ENCODE measurements at regions not wholly inside any gene's neighbourhood (a gene's known extent, or its start where the extent isn't known, plus 50 kb on each side); places are given as distances from the start of the nearest gene placed in this dataset.
"Not testable (repeated sequence)": the region's sequence is repeated elsewhere in the genome, so short reads cannot be mapped to it uniquely, and the experiment has no call there.

DNA sequence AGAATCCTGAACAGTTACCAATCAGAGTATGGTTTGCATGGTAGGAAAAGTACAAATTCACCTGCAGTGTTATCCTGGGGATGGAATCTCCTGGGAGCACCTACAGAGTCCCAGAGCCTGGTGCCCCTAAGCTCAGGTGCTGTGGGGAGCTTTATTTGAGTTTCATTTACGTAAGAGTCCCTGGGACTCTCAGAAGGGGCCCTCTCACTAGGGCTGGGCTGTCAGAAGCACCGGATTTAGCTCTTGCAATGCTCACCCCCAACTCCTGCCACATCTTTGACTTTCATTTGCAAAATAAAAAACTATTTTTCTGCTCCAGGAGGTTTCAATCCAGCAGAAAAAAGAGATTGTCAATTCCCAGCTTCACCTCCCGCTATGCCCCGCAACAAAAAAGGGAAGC is 569.8 kb upstream of the B3GAT1 start:
- Histone ChIP-seq H3K9ac (ENCODE audit: low read length in 3 of 3) (no peak overlapping the region), H3K4me1 (ENCODE audit: control insufficient read depth in 2 of 3, insufficient read depth in 2 of 3, low read depth in 1 of 3, low read length in 3 of 3) (no peaks in the 10 kb centered on the region), H3K9me3 (ENCODE audit: control insufficient read depth in 2 of 3, insufficient read depth in 1 of 3, low read length in 3 of 3) (no peaks in the 10 kb centered on the region), H3K36me3 (ENCODE audit: control insufficient read depth in 2 of 3, insufficient read depth in 3 of 3, low read length in 3 of 3) (no peaks in the 10 kb centered on the region), H3K27ac (ENCODE audit: low read depth in 2 of 2, low read length in 2 of 2) (no peak overlapping the region), H3K4me3 (ENCODE audit: low read length in 3 of 3) (no peak overlapping the region), H3K27me3 (ENCODE audit: control insufficient read depth, insufficient read depth, low read length) (no peaks in the 10 kb centered on the region)
- no peak for FAIRE-seq
- TF ChIP-seq CTCF (IDR thresholded peaks at IDR 0.05; ENCODE audit: borderline replicate concordance, extremely low read depth, insufficient read depth), result no peak
- intact Hi-C loops (cut with DNase I), result no loop called here
- DNase-seq, result no peak

DNA sequence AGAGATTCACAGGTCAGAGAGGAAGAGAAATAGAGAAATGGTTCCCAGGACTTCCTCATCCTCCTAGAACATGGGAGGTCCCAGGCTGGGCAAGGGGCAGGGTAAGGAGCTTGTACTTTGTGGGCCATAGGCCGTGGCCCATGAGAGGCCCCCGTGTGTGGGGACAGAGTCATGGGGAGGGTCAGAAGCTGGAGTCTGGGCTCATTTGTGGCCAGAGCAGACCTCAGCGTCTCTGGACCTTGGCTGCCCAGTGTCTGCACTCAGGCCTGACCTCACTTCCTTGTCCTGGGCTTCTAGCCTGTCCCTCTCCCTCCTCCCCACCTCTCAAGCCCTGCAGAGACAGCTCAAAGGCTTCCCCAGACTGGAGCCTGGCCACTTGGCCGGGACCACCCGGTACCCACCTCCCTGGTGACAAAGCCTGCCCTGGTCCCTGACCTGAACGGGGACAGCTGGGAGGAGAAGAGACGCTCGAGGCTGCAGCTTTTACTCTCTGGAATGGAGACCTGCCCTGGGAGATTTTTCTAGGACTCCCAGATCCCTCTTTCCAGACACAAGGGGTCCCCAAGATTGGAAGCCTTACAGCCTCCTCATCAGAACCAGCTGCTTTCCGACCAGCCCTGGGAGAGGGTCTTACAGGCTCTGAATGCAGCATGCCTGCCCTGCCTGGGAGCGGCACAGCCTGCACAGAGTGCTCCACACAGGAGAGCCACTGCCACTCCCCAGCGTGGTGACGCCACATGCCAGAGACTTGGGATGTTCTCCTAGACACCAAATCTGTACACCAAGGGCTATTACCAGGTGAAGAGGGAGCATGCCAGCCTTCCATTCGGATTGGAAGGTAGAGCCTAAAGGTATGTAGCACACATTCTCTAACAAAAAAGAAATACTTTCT is 569.0 kb upstream of the B3GAT1 start:
- no peaks in the 10 kb centered on the region for H3K4me1 ChIP-seq (ENCODE audit: control insufficient read depth in 2 of 3, insufficient read depth in 2 of 3, low read depth in 1 of 3, low read length in 3 of 3)
- no peak for TF ChIP-seq CTCF (IDR thresholded peaks at IDR 0.05; ENCODE audit: borderline replicate concordance, extremely low read depth, insufficient read depth)
- no peaks in the 10 kb centered on the region for H3K36me3 ChIP-seq (ENCODE audit: control insufficient read depth in 2 of 3, insufficient read depth in 3 of 3, low read length in 3 of 3)
- no peaks in the 10 kb centered on the region for H3K27me3 ChIP-seq (ENCODE audit: control insufficient read depth, insufficient read depth, low read length)
- DNase-seq (peak in 1 of 5 donors; percentile 31), FAIRE-seq (no peak)
- H3K4me3 ChIP-seq (ENCODE audit: low read length in 3 of 3), result no peak overlapping the region
- H3K27ac ChIP-seq (ENCODE audit: low read depth in 2 of 2, low read length in 2 of 2), result no peak overlapping the region
- H3K9me3 ChIP-seq (ENCODE audit: control insufficient read depth in 2 of 3, insufficient read depth in 1 of 3, low read length in 3 of 3), result no peaks in the 10 kb centered on the region
- no peak overlapping the region for H3K9ac ChIP-seq (ENCODE audit: low read length in 3 of 3)
- intact Hi-C loops (cut with DNase I), result no loop called here

DNA sequence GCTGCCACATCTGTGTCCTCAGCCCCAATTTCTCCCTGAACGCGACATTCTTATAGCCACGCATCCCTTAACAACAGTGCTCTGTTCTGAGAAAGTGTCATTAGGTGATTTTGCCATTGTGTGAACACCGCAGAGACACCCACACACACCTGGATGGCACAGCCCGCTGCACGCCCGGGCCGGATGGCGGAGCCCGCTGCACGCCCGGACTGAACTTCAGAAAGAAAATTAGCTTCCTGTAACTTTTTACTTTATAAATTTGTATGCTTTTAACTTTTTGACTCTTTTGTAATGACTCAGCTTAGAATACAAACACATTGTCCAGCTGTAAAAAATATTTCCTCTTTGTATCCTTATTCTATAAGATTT is 567.0 kb upstream of the B3GAT1 start:
- intact Hi-C loops (cut with DNase I); H3K36me3 ChIP-seq (ENCODE audit: control insufficient read depth in 2 of 3, insufficient read depth in 3 of 3, low read length in 3 of 3); H3K4me3 ChIP-seq (ENCODE audit: low read length in 3 of 3); H3K9me3 ChIP-seq (ENCODE audit: control insufficient read depth in 2 of 3, insufficient read depth in 1 of 3, low read length in 3 of 3); H3K4me1 ChIP-seq (ENCODE audit: control insufficient read depth in 2 of 3, insufficient read depth in 2 of 3, low read depth in 1 of 3, low read length in 3 of 3); FAIRE-seq; H3K9ac ChIP-seq (ENCODE audit: low read length in 3 of 3); H3K27ac ChIP-seq (ENCODE audit: low read depth in 2 of 2, low read length in 2 of 2); H3K27me3 ChIP-seq (ENCODE audit: control insufficient read depth, insufficient read depth, low read length); DNase-seq: not testable (repeated sequence)

DNA sequence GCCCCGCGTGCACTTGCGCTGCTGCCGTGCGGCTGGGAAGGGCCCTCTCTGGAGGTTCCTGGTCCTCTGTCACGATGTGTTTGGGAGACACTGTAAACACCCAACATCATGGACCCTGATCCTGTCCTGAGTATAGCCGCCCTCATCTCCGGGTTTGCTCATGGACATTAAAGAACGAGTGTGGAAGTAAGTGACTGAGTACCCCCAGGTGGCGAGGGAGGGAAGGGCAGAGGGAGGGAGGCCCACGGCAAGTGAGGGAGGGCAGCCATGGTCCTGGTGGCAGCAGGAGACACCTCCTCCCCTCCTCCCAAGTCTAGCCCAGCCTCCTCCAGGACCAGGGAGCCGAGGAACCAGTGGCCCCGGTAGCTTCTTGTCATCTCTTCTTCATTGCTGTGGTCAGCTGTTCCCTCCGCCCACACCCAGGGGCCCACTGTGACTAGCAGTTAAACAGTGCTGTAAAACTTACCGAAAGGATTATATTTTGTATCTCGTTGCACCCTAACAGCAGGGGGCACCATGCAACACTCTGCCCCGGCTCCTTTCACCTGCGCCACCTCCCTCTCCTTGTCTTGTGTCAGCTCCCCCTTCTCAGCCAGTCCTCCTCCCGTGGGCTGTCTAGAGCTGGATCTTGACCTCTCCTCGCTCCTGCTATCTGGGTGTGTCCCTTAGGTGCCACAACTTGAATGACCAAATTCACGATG is 566.5 kb upstream of the B3GAT1 start:
- H3K4me3 ChIP-seq (ENCODE audit: low read length in 3 of 3), result no peak overlapping the region
- H3K36me3 ChIP-seq (ENCODE audit: control insufficient read depth in 2 of 3, insufficient read depth in 3 of 3, low read length in 3 of 3), result no peaks in the 10 kb centered on the region
- no peak for FAIRE-seq
- H3K4me1 ChIP-seq (ENCODE audit: control insufficient read depth in 2 of 3, insufficient read depth in 2 of 3, low read depth in 1 of 3, low read length in 3 of 3), result no peaks in the 10 kb centered on the region
- no peak overlapping the region for H3K27ac ChIP-seq (ENCODE audit: low read depth in 2 of 2, low read length in 2 of 2)
- H3K9me3 ChIP-seq (ENCODE audit: control insufficient read depth in 2 of 3, insufficient read depth in 1 of 3, low read length in 3 of 3), result no peaks in the 10 kb centered on the region
- peak in 1 of 5 donors; percentile 41 for DNase-seq
- no peak for TF ChIP-seq CTCF (IDR thresholded peaks at IDR 0.05; ENCODE audit: borderline replicate concordance, extremely low read depth, insufficient read depth)
- no peak overlapping the region for H3K9ac ChIP-seq (ENCODE audit: low read length in 3 of 3)
- H3K27me3 ChIP-seq (ENCODE audit: control insufficient read depth, insufficient read depth, low read length), result no peaks in the 10 kb centered on the region
- intact Hi-C loops (cut with DNase I), result no loop called here
